Body of pancreas (tissue), 4 donors: ENCODE measurements at regions not wholly inside any gene's neighbourhood (a gene's known extent, or its start where the extent isn't known, plus 50 kb on each side); places are given as distances from the start of the nearest gene placed in this dataset.

Source experiments
- ATAC-seq: fragments of 150-250 bp; one replicate; pipeline ENCODE4 v1.9.1; 2016
- DNase-seq, 4 donors: peaks; one replicate each; pipeline ENCODE4 v3.0.0-alpha.2; 2019
- H3K27ac ChIP-seq, 4 donors: fragments of 200-600 bp; sonication (generic); 1 replicate in 3 of 4; 2 replicates in 1 of 4; pipeline versions ENCODE4 v1.5.1 to v1.6.1; 2016 to 2019; ENCODE audit warnings: mild to moderate bottlenecking in 1 of 4, mixed read lengths in 1 of 4, moderate library complexity in 1 of 4
- H3K27me3 ChIP-seq, 2 donors: fragments of 200-600 bp; sonication (generic); one replicate each; pipeline ENCODE4 v1.6.0; 2016; ENCODE audit warnings: mild to moderate bottlenecking in 1 of 2
- H3K36me3 ChIP-seq, 2 donors: fragments of 200-600 bp; sonication (generic); replicated peaks in 1 of 2; 2 replicates each; pipeline ENCODE4 v1.5.1; 2016; ENCODE audit warnings: low read depth in 2 of 2; ENCODE audit not compliant: insufficient read depth in 1 of 2
- H3K4me1 ChIP-seq: fragments of 200-600 bp; sonication (generic); one replicate; pipeline ENCODE4 v1.6.0; 2016
- H3K4me3 ChIP-seq, 2 donors: fragments of 200-600 bp; sonication (generic); 1 replicate in 1 of 2; 2 replicates in 1 of 2; pipeline ENCODE4 v1.5.1; 2016 to 2019
- H3K9me3 ChIP-seq, 3 donors: fragments of 200-600 bp; sonication (generic); 1 replicate in 2 of 3; 2 replicates in 1 of 3; pipeline ENCODE4 v1.5.1; 2016
- POLR2A ChIP-seq, 3 donors: fragments of 450-650 bp; IDR thresholded peaks; one replicate each; pipeline ENCODE4 v1.6.1; 2016; ENCODE audit warnings: antibody characterized with exemption in 3 of 3, mild to moderate bottlenecking in 2 of 3
- WGBS, 2 donors: methylation state at CpG; one replicate each; pipeline ENCODE4 v1.1.5; 2017; 5-methylcytosine and 5-hydroxymethylcytosine counted together
- intact Hi-C: fragments of 100-400 bp; cut with DNase I; formaldehyde crosslinking; loops from one replicate; pipeline ENCODE4 v1.15.1; 2023
- TF ChIP-seq, protein P1 (sequence below), 7 experiments: fragments of 450-650 bp in 4 of 7; fragments of 200-600 bp in 3 of 7; sonication (generic) in 3 of 7; IDR thresholded peaks; one replicate each; pipeline ENCODE4 v1.5.1; 2016 to 2019; ENCODE audit warnings: antibody characterized with exemption in 7 of 7

- no peak overlapping the region for H3K4me3 ChIP-seq
- no peaks in the 10 kb centered on the region for H3K4me1 ChIP-seq
- ATAC-seq: no peak
- no peaks in the 10 kb centered on the region for H3K27me3 ChIP-seq
- no peaks in the 10 kb centered on the region for H3K36me3 ChIP-seq
- no peak for DNase-seq
- H3K27ac ChIP-seq: no peak overlapping the region
- no peaks in the 10 kb centered on the region for H3K9me3 ChIP-seq
- intact Hi-C loops: no loop called here
- 56 to 79% methylated on average over 7 of the region's 7 CpGs for WGBS, 2 donors
- TF ChIP-seq, protein P1, sequence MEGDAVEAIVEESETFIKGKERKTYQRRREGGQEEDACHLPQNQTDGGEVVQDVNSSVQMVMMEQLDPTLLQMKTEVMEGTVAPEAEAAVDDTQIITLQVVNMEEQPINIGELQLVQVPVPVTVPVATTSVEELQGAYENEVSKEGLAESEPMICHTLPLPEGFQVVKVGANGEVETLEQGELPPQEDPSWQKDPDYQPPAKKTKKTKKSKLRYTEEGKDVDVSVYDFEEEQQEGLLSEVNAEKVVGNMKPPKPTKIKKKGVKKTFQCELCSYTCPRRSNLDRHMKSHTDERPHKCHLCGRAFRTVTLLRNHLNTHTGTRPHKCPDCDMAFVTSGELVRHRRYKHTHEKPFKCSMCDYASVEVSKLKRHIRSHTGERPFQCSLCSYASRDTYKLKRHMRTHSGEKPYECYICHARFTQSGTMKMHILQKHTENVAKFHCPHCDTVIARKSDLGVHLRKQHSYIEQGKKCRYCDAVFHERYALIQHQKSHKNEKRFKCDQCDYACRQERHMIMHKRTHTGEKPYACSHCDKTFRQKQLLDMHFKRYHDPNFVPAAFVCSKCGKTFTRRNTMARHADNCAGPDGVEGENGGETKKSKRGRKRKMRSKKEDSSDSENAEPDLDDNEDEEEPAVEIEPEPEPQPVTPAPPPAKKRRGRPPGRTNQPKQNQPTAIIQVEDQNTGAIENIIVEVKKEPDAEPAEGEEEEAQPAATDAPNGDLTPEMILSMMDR (IDR thresholded peaks at IDR 0.05): no peak
Measured at GRCh38 chr14:99001241-99001640, 270.8 kb downstream of the BCL11B start.

- no peak for DNase-seq
- Histone ChIP-seq H3K27me3 (no peaks in the 10 kb centered on the region), H3K4me1 (no peaks in the 10 kb centered on the region), H3K27ac (no peak overlapping the region), H3K4me3 (no peak overlapping the region), H3K9me3 (no peaks in the 10 kb centered on the region), H3K36me3 (no peaks in the 10 kb centered on the region)
- TF ChIP-seq, protein P1 (IDR thresholded peaks at IDR 0.05): no peak
- TF ChIP-seq POLR2A (IDR thresholded peaks at IDR 0.05): no peak
- intact Hi-C loops: no loop called here
- ATAC-seq: no peak
Measured at GRCh38 chr14:99003646-99004045, 268.4 kb downstream of the BCL11B start.

- WGBS, 2 donors: 30 to 36% methylated on average over 3 of the region's 3 CpGs
- no peak overlapping the region for H3K4me3 ChIP-seq
- no peak for TF ChIP-seq POLR2A (IDR thresholded peaks at IDR 0.05)
- TF ChIP-seq, protein P1 (IDR thresholded peaks at IDR 0.05): no peak
- H3K27ac ChIP-seq: no peak overlapping the region
- H3K9me3 ChIP-seq: no peaks in the 10 kb centered on the region
- no peaks in the 10 kb centered on the region for H3K36me3 ChIP-seq
- intact Hi-C loops: no loop called here
- H3K4me1 ChIP-seq: no peaks in the 10 kb centered on the region
- ATAC-seq (no peak), DNase-seq (no peak)
- H3K27me3 ChIP-seq: no peaks in the 10 kb centered on the region
Measured at GRCh38 chr14:99004112-99004511, 267.9 kb downstream of the BCL11B start.

GRCh38 chr14:99006276-99006675 is 265.7 kb downstream of the BCL11B start:
- DNase-seq (no peak), ATAC-seq (no peak)
- WGBS, 2 donors: 77 to 81% methylated on average over 5 of the region's 5 CpGs
- no peaks in the 10 kb centered on the region for H3K9me3 ChIP-seq
- intact Hi-C loops: no loop called here
- no peaks in the 10 kb centered on the region for H3K4me1 ChIP-seq
- no peak overlapping the region for H3K27ac ChIP-seq
- H3K4me3 ChIP-seq: no peak overlapping the region
- TF ChIP-seq, protein P1 (IDR thresholded peaks at IDR 0.05): no peak
- no peak for TF ChIP-seq POLR2A (IDR thresholded peaks at IDR 0.05)
- no peaks in the 10 kb centered on the region for H3K36me3 ChIP-seq
- no peaks in the 10 kb centered on the region for H3K27me3 ChIP-seq

- TF ChIP-seq POLR2A (IDR thresholded peaks at IDR 0.05): no peak
- TF ChIP-seq, protein P1 (IDR thresholded peaks at IDR 0.05): no peak
- ATAC-seq: no peak
- intact Hi-C loops: no loop called here
Measured at GRCh38 chr14:99007795-99008194, 264.2 kb downstream of the BCL11B start.

More at GRCh38 chr14:99007795-99008194, 264.2 kb downstream of the BCL11B start:
- Histone ChIP-seq H3K4me3 (no peak overlapping the region), H3K36me3 (no peaks in the 10 kb centered on the region), H3K4me1 (no peaks in the 10 kb centered on the region), H3K27me3 (no peaks in the 10 kb centered on the region), H3K27ac (no peak overlapping the region), H3K9me3 (no peaks in the 10 kb centered on the region)
- 75 to 80% methylated on average over 7 of the region's 7 CpGs for WGBS, 2 donors
- no peak for DNase-seq
